Left renal pelvis (tissue), 4 donors: ENCODE measurements at regions not wholly inside any gene's neighbourhood (a gene's known extent, or its start where the extent isn't known, plus 50 kb on each side); places are given as distances from the start of the nearest gene placed in this dataset.

ENCODE experiments used
- DNase-seq, 4 donors: peaks; one replicate each; pipeline ENCODE4 v3.0.0-alpha.2; 2013; ENCODE audit warnings: low read depth in 4 of 4, low spot score in 3 of 4

- no peak for DNase-seq
Observed at GRCh38 chr2:200239216-200239615, 67.3 kb upstream of the SPATS2L start.

GRCh38 chr2:200242570-200242969 is 63.9 kb upstream of the SPATS2L start:
- no peak for DNase-seq

- no peak for DNase-seq
Observed at GRCh38 chr2:200243441-200243840, 63.1 kb upstream of the SPATS2L start.

GRCh38 chr2:200244111-200244510 is 62.4 kb upstream of the SPATS2L start:
- no peak for DNase-seq

- no peak for DNase-seq
Observed at GRCh38 chr2:200247494-200247893, 59.0 kb upstream of the SPATS2L start.

GRCh38 chr2:200252265-200253067 is 54.0 kb upstream of the SPATS2L start:
- no peak for DNase-seq

- DNase-seq: no peak
Observed at GRCh38 chr2:200253639-200254038, 52.9 kb upstream of the SPATS2L start.

GRCh38 chr2:200254773-200255172 is 51.7 kb upstream of the SPATS2L start:
- DNase-seq: no peak

- DNase-seq: no peak
Observed at GRCh38 chr2:200255549-200255948, 50.9 kb upstream of the SPATS2L start.
